ENCODE measurements at regions not wholly inside any gene's neighbourhood (a gene's known extent, or its start where the extent isn't known, plus 50 kb on each side); places are given as distances from the start of the nearest gene placed in this dataset.

- Histone ChIP-seq H3K27ac (no peak overlapping the region), H3K36me3 (no peaks in the 10 kb centered on the region), H3K27me3 (no peaks in the 10 kb centered on the region), H3K4me3 (no peak overlapping the region), H3K4me1 (peaks cover 0 to 7% (median 0%) of the 10 kb centered on the region in 3 donors), H3K9me3 (no peaks in the 10 kb centered on the region)
- TF ChIP-seq POLR2AphosphoS5 (IDR thresholded peaks at IDR 0.05) (no peak), POLR2A (IDR thresholded peaks at IDR 0.05) (no peak), EP300 (IDR thresholded peaks at IDR 0.05) (no peak), CTCF (IDR thresholded peaks at IDR 0.05) (no peak)
- 30 to 48% methylated on average over 2 of the region's 2 CpGs for WGBS, 2 donors (ENCODE audit: low coverage in 1 of 2)
- ATAC-seq: no peak
These were observed 115.0 kb downstream of the CEP44 start for GRCh38 chr4:174398728-174399127.

DNA sequence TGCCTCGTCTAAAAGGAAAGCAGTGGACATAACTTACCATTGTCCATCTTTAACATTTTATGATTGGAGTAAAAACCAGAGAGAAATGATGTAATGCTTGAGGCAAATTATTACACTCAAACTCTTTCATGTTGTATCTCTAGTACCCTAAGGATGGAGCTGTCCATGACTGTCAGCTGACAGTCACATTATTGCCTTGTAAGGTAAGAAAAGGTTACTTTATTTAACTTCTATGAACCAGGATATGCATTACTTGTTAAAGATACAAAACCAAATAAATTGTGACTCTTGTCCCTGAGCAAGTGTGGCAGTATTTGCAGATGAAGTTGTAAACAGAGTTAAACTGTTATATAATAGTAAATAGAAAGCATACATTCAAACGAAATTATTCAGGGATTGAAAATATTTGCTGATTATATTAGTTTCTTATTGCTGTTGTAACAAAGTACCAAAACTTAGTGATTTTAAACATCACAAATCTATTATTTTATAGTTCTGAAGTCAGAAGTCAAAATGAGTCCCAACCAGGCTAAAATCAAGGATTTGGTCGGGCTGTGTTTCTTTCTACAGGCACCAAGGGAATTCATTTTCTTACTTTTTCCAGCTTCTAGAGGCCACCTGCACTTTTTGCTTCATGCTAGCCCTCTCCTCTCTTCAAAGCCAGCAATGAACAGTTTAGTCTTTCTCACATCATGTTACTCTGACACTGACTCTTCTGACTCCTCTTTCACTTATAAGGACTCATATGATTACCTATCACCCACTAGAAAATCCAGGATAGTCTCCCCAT lies 113.8 kb downstream of the CEP44 start:
- no peak for TF ChIP-seq POLR2A (IDR thresholded peaks at IDR 0.05)
- no peak for TF ChIP-seq CTCF (IDR thresholded peaks at IDR 0.05)
- TF ChIP-seq POLR2AphosphoS5 (IDR thresholded peaks at IDR 0.05): no peak
- TF ChIP-seq EP300 (IDR thresholded peaks at IDR 0.05): no peak
- Histone ChIP-seq H3K27me3 (no peaks in the 10 kb centered on the region), H3K4me3 (no peak overlapping the region), H3K36me3 (no peaks in the 10 kb centered on the region), H3K27ac (no peak overlapping the region), H3K4me1 (no peaks in the 10 kb centered on the region), H3K9me3 (no peaks in the 10 kb centered on the region)
- ATAC-seq: no peak
- WGBS, 2 donors (ENCODE audit: low coverage in 1 of 2): 80 to 86% methylated on average over 3 of the region's 3 CpGs

DNA sequence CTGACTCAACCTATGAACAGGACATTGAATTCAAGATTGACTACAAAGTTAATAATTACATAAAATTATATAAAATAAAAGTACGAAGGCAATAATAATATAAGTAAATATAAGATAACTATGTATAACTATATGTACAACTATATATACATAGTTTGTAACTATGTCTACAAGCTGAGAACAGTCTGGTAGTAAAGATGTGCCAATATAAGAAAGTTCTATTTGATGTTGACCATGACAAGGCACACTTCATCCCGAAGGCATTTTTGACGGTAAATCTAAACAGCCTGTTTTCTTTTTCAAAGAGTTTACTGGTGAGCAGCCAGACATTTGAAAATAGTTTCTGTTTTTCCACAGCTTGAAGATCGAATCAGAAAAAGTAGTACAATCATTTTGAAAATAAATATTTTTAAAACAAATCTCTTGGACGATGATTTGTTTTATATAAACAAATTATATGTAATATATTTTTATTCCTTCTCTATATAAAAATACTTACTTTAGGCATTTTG lies 112.9 kb downstream of the CEP44 start:
- no peak overlapping the region for H3K4me3 ChIP-seq
- no peak for ATAC-seq
- H3K4me1 ChIP-seq: no peaks in the 10 kb centered on the region
- no peak overlapping the region for H3K27ac ChIP-seq
- WGBS, 2 donors (ENCODE audit: low coverage in 1 of 2): 49 to 57% methylated on average over 4 to 5 of the region's 5 CpGs
- TF ChIP-seq POLR2AphosphoS5 (IDR thresholded peaks at IDR 0.05) (no peak), EP300 (IDR thresholded peaks at IDR 0.05) (no peak), CTCF (IDR thresholded peaks at IDR 0.05) (no peak), POLR2A (IDR thresholded peaks at IDR 0.05) (no peak)
- no peaks in the 10 kb centered on the region for H3K27me3 ChIP-seq
- no peaks in the 10 kb centered on the region for H3K9me3 ChIP-seq
- H3K36me3 ChIP-seq: no peaks in the 10 kb centered on the region

DNA sequence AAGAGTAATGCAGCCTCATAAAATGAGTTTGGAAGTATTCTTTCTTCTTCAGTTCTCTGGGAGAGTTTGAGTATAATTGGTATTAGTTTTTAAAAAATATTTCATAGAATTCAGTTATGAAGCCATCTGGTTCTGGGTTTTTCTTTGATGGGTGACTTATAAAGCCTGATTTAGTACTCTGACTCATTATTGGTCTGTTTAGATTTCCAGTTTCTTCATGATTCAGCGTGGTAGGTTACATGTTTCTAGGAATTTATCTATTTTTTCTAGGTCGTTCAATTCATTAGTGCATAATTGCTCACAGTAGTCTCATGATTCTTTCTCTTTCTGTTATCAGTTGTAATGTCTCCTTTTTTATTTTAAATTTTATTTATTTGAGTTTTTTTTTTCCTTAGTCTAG lies 111.2 kb downstream of the CEP44 start:
- 48 to 61% methylated on average over 2 of the region's 2 CpGs for WGBS, 2 donors (ENCODE audit: low coverage in 1 of 2)
- no peak overlapping the region for H3K27ac ChIP-seq

GRCh38 chr4:174389439-174389838 lies 105.7 kb downstream of the CEP44 start:
- no peak for ATAC-seq
- Histone ChIP-seq H3K9me3 (no peaks in the 10 kb centered on the region), H3K4me1 (peaks cover 0 to 14% (median 0%) of the 10 kb centered on the region in 3 donors), H3K4me3 (no peak overlapping the region), H3K27ac (no peak overlapping the region), H3K36me3 (no peaks in the 10 kb centered on the region), H3K27me3 (no peaks in the 10 kb centered on the region)
- 85 to 86% methylated on average over 1 of the region's 1 CpG for WGBS, 2 donors (ENCODE audit: low coverage in 1 of 2)
- TF ChIP-seq CTCF (IDR thresholded peaks at IDR 0.05): no peak
- TF ChIP-seq POLR2A (IDR thresholded peaks at IDR 0.05): no peak
- TF ChIP-seq EP300 (IDR thresholded peaks at IDR 0.05): no peak
- no peak for TF ChIP-seq POLR2AphosphoS5 (IDR thresholded peaks at IDR 0.05)

More for the DNA sequence above, 111.2 kb downstream of the CEP44 start:
- TF ChIP-seq POLR2AphosphoS5 (IDR thresholded peaks at IDR 0.05) (no peak), EP300 (IDR thresholded peaks at IDR 0.05) (no peak), POLR2A (IDR thresholded peaks at IDR 0.05) (no peak)
- Histone ChIP-seq H3K27me3 (no peaks in the 10 kb centered on the region), H3K4me3 (no peak overlapping the region), H3K36me3 (no peaks in the 10 kb centered on the region), H3K9me3 (no peaks in the 10 kb centered on the region), H3K4me1 (no peaks in the 10 kb centered on the region)
- ATAC-seq: no peak
